AG09319 (cell line): ENCODE measurements at regions not wholly inside any gene's neighbourhood (a gene's known extent, or its start where the extent isn't known, plus 50 kb on each side); places are given as distances from the start of the nearest gene placed in this dataset.

Source experiments
- DNase-seq: peaks from one replicate; pipeline ENCODE4 v3.0.0-alpha.2; 2010; ENCODE audit warnings: low read depth; ENCODE audit errors: extremely low read depth
- CTCF ChIP-seq: IDR thresholded peaks from 2 replicates; pipeline ENCODE4 v1.5.1; 2011; ENCODE audit warnings: low read depth, mild to moderate bottlenecking, inconsistent platforms, low read length, moderate library complexity

- no peak for DNase-seq
- TF ChIP-seq CTCF: no peak
Observed at GRCh38 chr3:81932681-81933080, 171.2 kb upstream of the GBE1 start.

GRCh38 chr3:81931265-81932251, 170.1 kb upstream of the GBE1 start:
- TF ChIP-seq CTCF: no peak
- no peak for DNase-seq

GRCh38 chr3:81929697-81930096, 168.3 kb upstream of the GBE1 start:
- DNase-seq: no peak
- no peak for TF ChIP-seq CTCF

- DNase-seq: no peak
- TF ChIP-seq CTCF: no peak
Observed at GRCh38 chr3:81927811-81928210, 166.4 kb upstream of the GBE1 start.

GRCh38 chr3:81925385-81925784, 163.9 kb upstream of the GBE1 start:
- DNase-seq: no peak
- TF ChIP-seq CTCF: no peak

- DNase-seq: no peak
Observed at GRCh38 chr3:81923038-81923437, 161.6 kb upstream of the GBE1 start.

More at GRCh38 chr3:81923038-81923437, 161.6 kb upstream of the GBE1 start:
- TF ChIP-seq CTCF: no peak
